Activated CD4-positive, alpha-beta memory T cell treated with anti-CD3 and anti-CD28 coated beads, Interleukin-2, amount 10 ng/mL, durations not matched to agents 7 days and 5 days (primary cell): ENCODE measurements at regions not wholly inside any gene's neighbourhood (a gene's known extent, or its start where the extent isn't known, plus 50 kb on each side); places are given as distances from the start of the nearest gene placed in this dataset.
"Not testable (repeated sequence)": the region's sequence is repeated elsewhere in the genome, so short reads cannot be mapped to it uniquely, and the experiment has no call there.

Source experiments
- CTCF ChIA-PET: fragments of 350-600 bp; sonication (Branson Sonifier 250); formaldehyde crosslinking; loops from one replicate; lab custom pipeline; 2021; ENCODE audit warnings: antibody characterized with exemption, inconsistent platforms; lab: Charles Lee
- POLR2A ChIA-PET: fragments of 350-600 bp; sonication (Branson Sonifier 250); formaldehyde crosslinking; loops from one replicate; lab custom pipeline; 2021; ENCODE audit warnings: antibody characterized with exemption; lab: Charles Lee
- DNase-seq: peaks from one replicate; pipeline ENCODE4 v3.0.0-alpha.2; 2020
- H3K27ac Mint-ChIP-seq: one replicate; pipeline ENCODE4 v1.8.0; 2021; ENCODE audit warnings: mild to moderate bottlenecking, mixed read lengths
- H3K27me3 Mint-ChIP-seq: one replicate; pipeline ENCODE4 v1.8.0; 2021; ENCODE audit warnings: mixed read lengths
- H3K36me3 Mint-ChIP-seq: one replicate; pipeline ENCODE4 v1.8.0; 2021; ENCODE audit warnings: low read depth, mixed read lengths
- H3K4me1 Mint-ChIP-seq: one replicate; pipeline ENCODE4 v1.8.0; 2021; ENCODE audit warnings: mixed read lengths
- H3K4me3 Mint-ChIP-seq: one replicate; pipeline ENCODE4 v1.8.0; 2021; ENCODE audit warnings: mild to moderate bottlenecking, mixed read lengths
- H3K9me3 Mint-ChIP-seq: one replicate; pipeline ENCODE4 v1.8.0; 2021; ENCODE audit warnings: mixed read lengths

GRCh38 chr12:108442067-108442466 is 73.0 kb upstream of the FICD start:
- Mint-ChIP-seq H3K9me3 (no peaks in the 10 kb centered on the region), H3K27me3 (peaks cover 12% of the 10 kb centered on the region), H3K4me3 (no peak overlapping the region), H3K4me1 (no peaks in the 10 kb centered on the region), H3K27ac (no peak overlapping the region), H3K36me3 (no peaks in the 10 kb centered on the region)
- no peak for DNase-seq
- POLR2A ChIA-PET: no interaction called here
- CTCF ChIA-PET: interaction anchor here (0.6 kb wide), 1 partner anchor 15 kb away, joined by 3 read pairs; no protein-coding TSS in a partner anchor

DNA sequence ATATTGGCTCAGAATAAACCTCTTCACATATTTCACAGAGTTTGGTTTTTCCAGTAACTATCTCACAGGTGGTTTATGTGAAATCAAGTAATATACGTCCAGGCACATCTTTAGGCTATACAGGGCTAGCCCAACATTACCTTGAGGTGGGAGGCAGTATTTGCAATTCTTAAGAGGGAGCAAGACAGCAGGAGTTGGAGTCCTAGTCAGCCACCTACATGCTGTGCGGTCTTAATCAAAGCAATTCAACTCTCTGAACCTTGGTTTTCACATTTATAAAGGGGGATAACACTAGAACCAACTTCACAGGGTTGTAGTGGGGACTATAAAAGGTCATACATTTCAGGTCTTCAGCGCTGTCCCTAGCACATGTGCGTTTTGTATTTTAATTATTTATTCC is 73.5 kb upstream of the FICD start:
- Mint-ChIP-seq H3K27ac (no peak overlapping the region), H3K4me1 (no peaks in the 10 kb centered on the region), H3K27me3 (peaks cover 8% of the 10 kb centered on the region), H3K9me3 (no peaks in the 10 kb centered on the region), H3K36me3 (no peaks in the 10 kb centered on the region), H3K4me3 (no peak overlapping the region)
- POLR2A ChIA-PET: no interaction called here
- CTCF ChIA-PET: no interaction called here
- no peak for DNase-seq

DNA sequence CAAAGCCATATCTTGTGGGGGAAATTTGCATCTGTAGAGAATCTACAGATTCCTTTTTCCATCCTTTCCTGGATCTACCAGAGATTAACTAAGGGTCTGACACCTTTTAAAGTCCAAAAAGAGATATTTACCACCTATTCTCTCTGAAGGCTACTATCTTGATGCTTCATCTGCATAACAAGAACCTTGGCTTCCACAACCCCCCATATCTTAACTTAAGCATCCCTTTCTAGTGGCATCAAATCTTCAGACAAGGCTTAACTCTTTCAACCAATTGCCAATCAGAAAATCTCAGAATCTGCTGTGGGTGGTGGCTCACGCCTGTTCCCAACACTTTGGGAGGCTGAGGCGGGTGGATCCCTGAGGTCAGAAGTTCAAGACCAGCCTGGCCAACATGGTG is 74.3 kb upstream of the FICD start:
- Mint-ChIP-seq H3K9me3 (no peaks in the 10 kb centered on the region), H3K27me3 (peaks cover 8% of the 10 kb centered on the region), H3K36me3 (no peaks in the 10 kb centered on the region), H3K4me3 (no peak overlapping the region), H3K4me1 (no peaks in the 10 kb centered on the region), H3K27ac (no peak overlapping the region)
- DNase-seq: no peak
- ChIA-PET CTCF (no interaction called here), POLR2A (no interaction called here)

- Mint-ChIP-seq H3K4me3 (no peak overlapping the region), H3K27ac (no peak overlapping the region), H3K4me1 (no peaks in the 10 kb centered on the region), H3K36me3 (no peaks in the 10 kb centered on the region), H3K27me3 (peaks cover 8% of the 10 kb centered on the region), H3K9me3 (no peaks in the 10 kb centered on the region)
- CTCF ChIA-PET: no interaction called here
- no peak for DNase-seq
- POLR2A ChIA-PET: no interaction called here
These were observed 76.4 kb upstream of the FICD start for GRCh38 chr12:108438667-108439066.

DNA sequence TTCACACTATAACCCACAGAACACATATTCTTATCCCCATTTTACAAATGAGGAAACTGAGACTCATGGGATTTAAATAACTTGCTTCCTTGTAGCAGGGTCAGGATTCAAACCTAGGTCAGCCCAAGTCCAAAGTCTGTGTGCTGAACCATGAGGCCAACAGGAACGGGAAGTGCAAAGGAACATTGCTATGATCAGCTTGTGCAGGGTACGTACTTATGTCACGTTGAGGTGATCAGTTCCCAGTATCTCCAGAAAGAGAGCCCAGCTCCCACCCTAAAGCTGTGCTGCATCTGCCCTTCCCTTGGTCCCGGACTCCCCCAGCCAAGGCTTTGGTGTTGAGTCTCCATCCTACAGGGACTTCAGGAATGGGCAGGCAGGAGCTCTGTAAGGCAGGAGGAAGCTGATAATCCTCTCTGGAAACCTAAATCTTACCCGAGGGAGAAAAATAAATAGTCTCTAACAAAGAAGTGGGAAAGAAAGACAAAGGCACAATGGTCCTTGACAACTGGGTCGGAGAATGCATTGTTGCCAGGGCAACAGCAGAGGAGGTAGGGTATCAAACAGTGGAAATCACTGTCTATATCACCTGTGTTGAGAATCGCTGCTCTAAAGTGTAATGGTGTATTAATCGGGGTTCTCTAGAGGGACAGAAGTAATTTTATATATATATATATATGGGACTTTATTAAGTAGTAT is 82.5 kb upstream of the FICD start:
- no peak overlapping the region for H3K27ac Mint-ChIP-seq
- H3K27me3 Mint-ChIP-seq: peaks cover 5% of the 10 kb centered on the region
- no peak for DNase-seq
- CTCF ChIA-PET: no interaction called here
- no peaks in the 10 kb centered on the region for H3K4me1 Mint-ChIP-seq
- no peaks in the 10 kb centered on the region for H3K36me3 Mint-ChIP-seq
- POLR2A ChIA-PET: no interaction called here
- no peaks in the 10 kb centered on the region for H3K9me3 Mint-ChIP-seq
- no peak overlapping the region for H3K4me3 Mint-ChIP-seq

DNA sequence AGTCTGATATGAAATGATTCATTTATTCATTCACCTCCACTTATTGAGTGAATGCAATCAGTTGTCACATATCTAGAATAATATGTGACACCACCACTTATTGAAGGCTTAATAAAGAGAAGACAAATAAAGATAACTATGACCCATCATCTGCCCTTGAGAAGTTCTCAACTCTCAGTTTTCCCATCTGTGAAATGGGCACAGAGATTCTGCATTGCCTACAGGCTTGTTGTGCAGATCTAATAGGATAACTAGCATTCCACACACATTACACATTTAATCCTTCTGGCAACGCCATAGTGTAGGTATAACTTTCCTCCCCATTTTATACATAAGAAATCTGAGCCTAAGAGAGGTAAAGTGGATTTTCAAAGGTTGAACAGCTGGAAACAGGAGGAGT is 84.2 kb upstream of the FICD start:
- Mint-ChIP-seq H3K27ac (no peak overlapping the region), H3K4me1 (no peaks in the 10 kb centered on the region), H3K9me3 (no peaks in the 10 kb centered on the region), H3K36me3 (no peaks in the 10 kb centered on the region), H3K27me3 (peaks cover 5% of the 10 kb centered on the region), H3K4me3 (no peak overlapping the region)
- no peak for DNase-seq
- POLR2A ChIA-PET: no interaction called here
- CTCF ChIA-PET: no interaction called here

GRCh38 chr12:108430245-108430644 is 84.8 kb upstream of the FICD start:
- no peak for DNase-seq
- ChIA-PET CTCF (no interaction called here), POLR2A (no interaction called here)
- Mint-ChIP-seq H3K27ac (no peak overlapping the region), H3K27me3 (peaks cover 5% of the 10 kb centered on the region), H3K36me3 (no peaks in the 10 kb centered on the region), H3K4me3 (no peak overlapping the region), H3K9me3 (no peaks in the 10 kb centered on the region), H3K4me1 (no peaks in the 10 kb centered on the region)

GRCh38 chr12:108425238-108425795 is 86.2 kb upstream of the CMKLR1 start:
- CTCF ChIA-PET: no interaction called here
- Mint-ChIP-seq H3K27me3 (no peaks in the 10 kb centered on the region), H3K4me1 (no peaks in the 10 kb centered on the region), H3K27ac (no peak overlapping the region), H3K36me3 (no peaks in the 10 kb centered on the region), H3K4me3 (no peak overlapping the region), H3K9me3 (no peaks in the 10 kb centered on the region)
- POLR2A ChIA-PET: no interaction called here
- DNase-seq: no peak

- no peaks in the 10 kb centered on the region for H3K27me3 Mint-ChIP-seq
- POLR2A ChIA-PET: no interaction called here
- no peaks in the 10 kb centered on the region for H3K9me3 Mint-ChIP-seq
These were observed 85.7 kb upstream of the CMKLR1 start for GRCh38 chr12:108424816-108425215.

GRCh38 chr12:108424026-108424425 is 84.9 kb upstream of the CMKLR1 start:
- Mint-ChIP-seq H3K9me3 (no peaks in the 10 kb centered on the region), H3K27me3 (no peaks in the 10 kb centered on the region), H3K4me3 (no peak overlapping the region), H3K36me3 (no peaks in the 10 kb centered on the region), H3K27ac (no peak overlapping the region), H3K4me1 (no peaks in the 10 kb centered on the region)
- CTCF ChIA-PET: no interaction called here
- no peak for DNase-seq
- POLR2A ChIA-PET: no interaction called here

More at GRCh38 chr12:108424816-108425215, 85.7 kb upstream of the CMKLR1 start:
- Mint-ChIP-seq H3K27ac (no peak overlapping the region), H3K4me3 (no peak overlapping the region), H3K4me1 (no peaks in the 10 kb centered on the region), H3K36me3 (no peaks in the 10 kb centered on the region)
- CTCF ChIA-PET: no interaction called here
- no peak for DNase-seq

- Mint-ChIP-seq H3K27ac (no peak overlapping the region), H3K4me1 (no peaks in the 10 kb centered on the region), H3K36me3 (no peaks in the 10 kb centered on the region), H3K9me3 (no peaks in the 10 kb centered on the region), H3K27me3 (no peaks in the 10 kb centered on the region), H3K4me3 (no peak overlapping the region)
- POLR2A ChIA-PET: no interaction called here
- DNase-seq: no peak
- CTCF ChIA-PET: no interaction called here
These were observed 84.4 kb upstream of the CMKLR1 start for GRCh38 chr12:108423486-108423885.

- H3K27ac Mint-ChIP-seq, H3K4me3 Mint-ChIP-seq, CTCF ChIA-PET, POLR2A ChIA-PET, H3K36me3 Mint-ChIP-seq, H3K9me3 Mint-ChIP-seq, H3K27me3 Mint-ChIP-seq, DNase-seq, H3K4me1 Mint-ChIP-seq: not testable (repeated sequence)
These were observed 82.0 kb upstream of the CMKLR1 start for GRCh38 chr12:108421082-108421481.

- H3K27me3 Mint-ChIP-seq, CTCF ChIA-PET, H3K36me3 Mint-ChIP-seq, H3K4me3 Mint-ChIP-seq, H3K9me3 Mint-ChIP-seq, DNase-seq, POLR2A ChIA-PET, H3K27ac Mint-ChIP-seq, H3K4me1 Mint-ChIP-seq: not testable (repeated sequence)
These were observed 81.3 kb upstream of the CMKLR1 start for GRCh38 chr12:108420421-108420820.

DNA sequence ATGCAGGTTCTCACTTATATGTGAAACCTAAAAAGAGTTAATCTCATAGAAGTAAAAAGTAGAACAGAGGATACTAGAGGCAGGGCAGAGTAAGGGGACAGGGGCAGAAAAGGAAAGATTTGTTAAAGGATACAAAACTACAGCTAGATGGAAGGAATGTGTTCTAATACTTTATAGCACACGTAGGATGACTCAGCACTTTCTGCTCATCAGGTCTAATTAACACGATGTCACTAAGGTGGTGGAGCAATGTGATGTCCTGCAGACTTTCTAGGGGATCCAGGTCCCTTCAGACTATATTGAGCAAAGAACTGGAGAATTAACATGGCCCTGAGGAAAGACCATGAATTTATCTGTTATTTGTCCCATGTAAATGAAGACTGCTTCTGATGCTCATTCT is 80.8 kb upstream of the CMKLR1 start:
- Mint-ChIP-seq H3K36me3 (no peaks in the 10 kb centered on the region), H3K4me1 (no peaks in the 10 kb centered on the region), H3K9me3 (no peaks in the 10 kb centered on the region), H3K27ac (no peak overlapping the region), H3K4me3 (no peak overlapping the region), H3K27me3 (no peaks in the 10 kb centered on the region)
- DNase-seq: no peak
- ChIA-PET POLR2A (no interaction called here), CTCF (no interaction called here)
